GM21360 (cell line): ENCODE measurements at regions not wholly inside any gene's neighbourhood (a gene's known extent, or its start where the extent isn't known, plus 50 kb on each side); places are given as distances from the start of the nearest gene placed in this dataset.

Experiments used
- ATAC-seq: cut with Tn5 transposase; IDR thresholded peaks from one replicate; pipeline ENCODE4 v1.9.1; 2021; ENCODE audit warnings: mild to moderate bottlenecking, moderate library complexity; ENCODE audit not compliant: unreplicated experiment

GRCh38 chr20:4095639-4096038 is 53.0 kb upstream of the SMOX start:
- no peak for ATAC-seq

- no peak for ATAC-seq
These were observed 56.8 kb upstream of the SMOX start for GRCh38 chr20:4091490-4092479.

- ATAC-seq = no peak
These were observed 57.7 kb upstream of the SMOX start for GRCh38 chr20:4090756-4091489.

GRCh38 chr20:4089756-4090487 is 58.7 kb upstream of the SMOX start:
- ATAC-seq = no peak

- no peak for ATAC-seq
These were observed 59.9 kb upstream of the SMOX start for GRCh38 chr20:4088766-4089165.

- ATAC-seq = no peak
These were observed 60.7 kb upstream of the SMOX start for GRCh38 chr20:4087923-4088322.

GRCh38 chr20:4086771-4087687 is 61.6 kb upstream of the SMOX start:
- no peak for ATAC-seq

GRCh38 chr20:4084721-4085120 is 63.9 kb upstream of the SMOX start:
- no peak for ATAC-seq

- ATAC-seq = no peak
These were observed 64.5 kb upstream of the SMOX start for GRCh38 chr20:4084096-4084495.

GRCh38 chr20:4083098-4083865 is 65.3 kb upstream of the SMOX start:
- no peak for ATAC-seq

- ATAC-seq = peak; percentile 55
These were observed 66.1 kb upstream of the SMOX start for GRCh38 chr20:4082406-4083097.

GRCh38 chr20:4081421-4081820 is 66.1 kb upstream of the RNF24 start:
- no peak for ATAC-seq

- no peak for ATAC-seq
These were observed 61.3 kb upstream of the RNF24 start for GRCh38 chr20:4076671-4077070.

- ATAC-seq = no peak
These were observed 60.7 kb upstream of the RNF24 start for GRCh38 chr20:4076033-4076432.

GRCh38 chr20:4074877-4075455 is 59.6 kb upstream of the RNF24 start:
- no peak for ATAC-seq

GRCh38 chr20:4073852-4074741 is 58.7 kb upstream of the RNF24 start:
- ATAC-seq = no peak

- no peak for ATAC-seq
These were observed 55.9 kb upstream of the RNF24 start for GRCh38 chr20:4071178-4071693.
